Body of pancreas (tissue), 4 donors: ENCODE measurements at regions not wholly inside any gene's neighbourhood (a gene's known extent, or its start where the extent isn't known, plus 50 kb on each side); places are given as distances from the start of the nearest gene placed in this dataset.

Experiments used
- ATAC-seq: fragments of 150-250 bp; one replicate; pipeline ENCODE4 v1.9.1; 2016
- DNase-seq, 4 donors: peaks; one replicate each; pipeline ENCODE4 v3.0.0-alpha.2; 2019
- H3K27ac ChIP-seq, 4 donors: fragments of 200-600 bp; sonication (generic); 1 replicate in 3 of 4; 2 replicates in 1 of 4; pipeline versions ENCODE4 v1.5.1 to v1.6.1; 2016 to 2019; ENCODE audit warnings: mild to moderate bottlenecking in 1 of 4, mixed read lengths in 1 of 4, moderate library complexity in 1 of 4
- H3K27me3 ChIP-seq, 2 donors: fragments of 200-600 bp; sonication (generic); one replicate each; pipeline ENCODE4 v1.6.0; 2016; ENCODE audit warnings: mild to moderate bottlenecking in 1 of 2
- H3K36me3 ChIP-seq, 2 donors: fragments of 200-600 bp; sonication (generic); replicated peaks in 1 of 2; 2 replicates each; pipeline ENCODE4 v1.5.1; 2016; ENCODE audit warnings: low read depth in 2 of 2; ENCODE audit not compliant: insufficient read depth in 1 of 2
- H3K4me1 ChIP-seq: fragments of 200-600 bp; sonication (generic); one replicate; pipeline ENCODE4 v1.6.0; 2016
- H3K4me3 ChIP-seq, 2 donors: fragments of 200-600 bp; sonication (generic); 1 replicate in 1 of 2; 2 replicates in 1 of 2; pipeline ENCODE4 v1.5.1; 2016 to 2019
- H3K9me3 ChIP-seq, 3 donors: fragments of 200-600 bp; sonication (generic); 1 replicate in 2 of 3; 2 replicates in 1 of 3; pipeline ENCODE4 v1.5.1; 2016
- CTCF ChIP-seq, 7 experiments: fragments of 450-650 bp in 4 of 7; fragments of 200-600 bp in 3 of 7; sonication (generic) in 3 of 7; IDR thresholded peaks; one replicate each; pipeline ENCODE4 v1.5.1; 2016 to 2019; ENCODE audit warnings: antibody characterized with exemption in 7 of 7
- POLR2A ChIP-seq, 3 donors: fragments of 450-650 bp; IDR thresholded peaks; one replicate each; pipeline ENCODE4 v1.6.1; 2016; ENCODE audit warnings: antibody characterized with exemption in 3 of 3, mild to moderate bottlenecking in 2 of 3
- WGBS, 2 donors: methylation state at CpG; one replicate each; pipeline ENCODE4 v1.1.5; 2017; 5-methylcytosine and 5-hydroxymethylcytosine counted together
- intact Hi-C: fragments of 100-400 bp; cut with DNase I; formaldehyde crosslinking; loops from one replicate; pipeline ENCODE4 v1.15.1; 2023

GRCh38 chr1:34478515-34479076 lies 276.3 kb upstream of the GJB5 start:
- ATAC-seq, result no peak
- no peaks in the 10 kb centered on the region for H3K9me3 ChIP-seq
- no peaks in the 10 kb centered on the region for H3K4me1 ChIP-seq
- no peaks in the 10 kb centered on the region for H3K27me3 ChIP-seq
- intact Hi-C loops, result no loop called here
- no peak overlapping the region for H3K27ac ChIP-seq
- TF ChIP-seq CTCF (IDR thresholded peaks at IDR 0.05) (no peak), POLR2A (IDR thresholded peaks at IDR 0.05) (no peak)
- DNase-seq, result no peak
- WGBS, 2 donors, result 19 to 23% methylated on average over 3 of the region's 3 CpGs
- no peaks in the 10 kb centered on the region for H3K36me3 ChIP-seq
- H3K4me3 ChIP-seq, result no peak overlapping the region

- Histone ChIP-seq H3K36me3 (no peaks in the 10 kb centered on the region), H3K4me1 (no peaks in the 10 kb centered on the region), H3K27ac (no peak overlapping the region), H3K4me3 (no peak overlapping the region), H3K9me3 (no peaks in the 10 kb centered on the region), H3K27me3 (no peaks in the 10 kb centered on the region)
- intact Hi-C loops, result no loop called here
- WGBS, 2 donors, result 9% methylated on average over 5 of the region's 5 CpGs
- TF ChIP-seq POLR2A (IDR thresholded peaks at IDR 0.05) (no peak), CTCF (IDR thresholded peaks at IDR 0.05) (no peak)
- ATAC-seq (no peak), DNase-seq (no peak)
These were observed 275.1 kb upstream of the GJB5 start for GRCh38 chr1:34479731-34480130.

- intact Hi-C loops, result no loop called here
- no peaks in the 10 kb centered on the region for H3K27me3 ChIP-seq
- no peak for ATAC-seq
These were observed 266.7 kb upstream of the GJB5 start for GRCh38 chr1:34488080-34488708.

GRCh38 chr1:34500451-34500850 lies 254.4 kb upstream of the GJB5 start:
- H3K9me3 ChIP-seq, result no peaks in the 10 kb centered on the region
- no peaks in the 10 kb centered on the region for H3K36me3 ChIP-seq
- no peaks in the 10 kb centered on the region for H3K27me3 ChIP-seq
- no peak for TF ChIP-seq POLR2A (IDR thresholded peaks at IDR 0.05)
- TF ChIP-seq CTCF (IDR thresholded peaks at IDR 0.05), result no peak
- H3K4me3 ChIP-seq, result no peak overlapping the region
- DNase-seq, result peak in 3 of 4 donors; percentile 5 to 22 (median 18)
- no peak for ATAC-seq
- WGBS, 2 donors, result 17 to 18% methylated on average over 6 of the region's 6 CpGs
- H3K4me1 ChIP-seq, result no peaks in the 10 kb centered on the region
- H3K27ac ChIP-seq, result no peak overlapping the region
- intact Hi-C loops, result no loop called here

More at GRCh38 chr1:34488080-34488708, 266.7 kb upstream of the GJB5 start:
- Histone ChIP-seq H3K9me3 (no peaks in the 10 kb centered on the region), H3K4me3 (no peak overlapping the region), H3K27ac (no peak overlapping the region), H3K36me3 (no peaks in the 10 kb centered on the region), H3K4me1 (no peaks in the 10 kb centered on the region)
- no peak for TF ChIP-seq CTCF (IDR thresholded peaks at IDR 0.05)
- TF ChIP-seq POLR2A (IDR thresholded peaks at IDR 0.05), result no peak
- no peak for DNase-seq

- H3K27me3 ChIP-seq, result no peaks in the 10 kb centered on the region
- no peak for TF ChIP-seq CTCF (IDR thresholded peaks at IDR 0.05)
- TF ChIP-seq POLR2A (IDR thresholded peaks at IDR 0.05), result no peak
- no peak overlapping the region for H3K27ac ChIP-seq
- no peak overlapping the region for H3K4me3 ChIP-seq
- no peaks in the 10 kb centered on the region for H3K4me1 ChIP-seq
- peaks cover 0 to 10% (median 0%) of the 10 kb centered on the region in 3 donors for H3K9me3 ChIP-seq
- DNase-seq (no peak), ATAC-seq (no peak)
- H3K36me3 ChIP-seq, result no peaks in the 10 kb centered on the region
- intact Hi-C loops, result no loop called here
These were observed 243.0 kb upstream of the GJB5 start for GRCh38 chr1:34511802-34512201.
